IMR-90 (cell line): ENCODE measurements at regions not wholly inside any gene's neighbourhood (a gene's known extent, or its start where the extent isn't known, plus 50 kb on each side); places are given as distances from the start of the nearest gene placed in this dataset.

Experiments
- BHLHE40 ChIP-seq: fragments of 150-350 bp; IDR thresholded peaks from 2 replicates; pipeline ENCODE4 v1.6.1; 2016; ENCODE audit warnings: mild to moderate bottlenecking, low read depth, low read length
- CEBPB ChIP-seq: IDR thresholded peaks from 2 replicates; pipeline ENCODE4 v1.6.1; 2012; ENCODE audit warnings: low read depth, low read length, improper control_type of control experiment
- CHD1 ChIP-seq: IDR thresholded peaks from 2 replicates; pipeline ENCODE4 v1.6.1; 2012; ENCODE audit warnings: low read depth, low read length, improper control_type of control experiment
- CTCF ChIP-seq: conservative IDR thresholded peaks from 2 replicates; pipeline ENCODE4 v1.5.1; 2012; ENCODE audit warnings: mild to moderate bottlenecking, low read depth, low read length, improper control_type of control experiment
- MXI1 ChIP-seq: IDR thresholded peaks from 2 replicates; pipeline ENCODE4 v1.6.1; 2012; ENCODE audit warnings: low read depth, mild to moderate bottlenecking, low read length, moderate library complexity, borderline replicate concordance
- POLR2A ChIP-seq: IDR thresholded peaks from 2 replicates; pipeline ENCODE4 v1.6.1; 2012; ENCODE audit warnings: mild to moderate bottlenecking, low read depth, low read length
- RAD21 ChIP-seq: IDR thresholded peaks from 2 replicates; pipeline ENCODE4 v1.6.1; 2012; ENCODE audit warnings: low read length, improper control_type of control experiment
- RFX5 ChIP-seq: IDR thresholded peaks from 2 replicates; pipeline ENCODE4 v1.8.0; 2012; ENCODE audit warnings: low read depth, mild to moderate bottlenecking, low read length, moderate library complexity
- USF2 ChIP-seq: fragments of 150-350 bp; IDR thresholded peaks from 2 replicates; pipeline ENCODE4 v1.6.1; 2017; ENCODE audit warnings: mild to moderate bottlenecking, antibody characterized with exemption, low read length, low read depth

GRCh38 chr5:143464723-143465490 is 61.4 kb upstream of the NR3C1 start:
- TF ChIP-seq RFX5 (no peak), POLR2A (no peak), BHLHE40 (no peak), CEBPB (no peak), USF2 (no peak), CTCF (no peak), CHD1 (no peak), RAD21 (no peak), MXI1 (no peak)
